HL-60 (cell line): ENCODE measurements at regions not wholly inside any gene's neighbourhood (a gene's known extent, or its start where the extent isn't known, plus 50 kb on each side); places are given as distances from the start of the nearest gene placed in this dataset.

Source experiments
- DNase-seq, 2 experiments: peaks; one replicate each; pipeline ENCODE4 v3.0.0-alpha.2; 2010 to 2020; ENCODE audit warnings: low read depth in 1 of 2, low spot score in 1 of 2
- H3K27ac ChIP-seq: fragments of 250-450 bp; sonication (Bioruptor Pico); replicated peaks from 2 replicates; pipeline ENCODE4 v1.5.1; 2020; ENCODE audit warnings: mild to moderate bottlenecking, moderate library complexity
- H3K27me3 ChIP-seq: fragments of 250-450 bp; sonication (Bioruptor Pico); 2 replicates; pipeline ENCODE4 v1.5.1; 2021; ENCODE audit warnings: mild to moderate bottlenecking, moderate library complexity; ENCODE audit not compliant: insufficient read depth, poor library complexity, severe bottlenecking
- H3K4me3 ChIP-seq: replicated peaks from 2 replicates; pipeline ENCODE4 v1.5.1; 2011; ENCODE audit warnings: mild to moderate bottlenecking, control low read depth, low read length; ENCODE audit not compliant: insufficient read depth
- GABPA ChIP-seq: IDR thresholded peaks from 2 replicates; pipeline ENCODE4 v1.6.1; 2012; ENCODE audit warnings: low read depth
- POLR2AphosphoS5 ChIP-seq: IDR thresholded peaks from 2 replicates; pipeline ENCODE4 v1.6.1; 2012; ENCODE audit warnings: low read depth
- SPI1 ChIP-seq: IDR thresholded peaks from 2 replicates; pipeline ENCODE4 v1.6.1; 2012; ENCODE audit warnings: low read depth, mild to moderate bottlenecking, borderline replicate concordance
- TF ChIP-seq, protein P1 (sequence below): IDR thresholded peaks from one replicate; pipeline ENCODE4 v1.5.1; 2011; ENCODE audit warnings: low read length, control low read depth, inconsistent platforms; ENCODE audit not compliant: insufficient read depth
- TF ChIP-seq, protein P2 (sequence below): IDR thresholded peaks from 2 replicates; pipeline ENCODE4 v1.6.1; 2012; ENCODE audit warnings: low read depth; ENCODE audit not compliant: insufficient replicate concordance

DNA sequence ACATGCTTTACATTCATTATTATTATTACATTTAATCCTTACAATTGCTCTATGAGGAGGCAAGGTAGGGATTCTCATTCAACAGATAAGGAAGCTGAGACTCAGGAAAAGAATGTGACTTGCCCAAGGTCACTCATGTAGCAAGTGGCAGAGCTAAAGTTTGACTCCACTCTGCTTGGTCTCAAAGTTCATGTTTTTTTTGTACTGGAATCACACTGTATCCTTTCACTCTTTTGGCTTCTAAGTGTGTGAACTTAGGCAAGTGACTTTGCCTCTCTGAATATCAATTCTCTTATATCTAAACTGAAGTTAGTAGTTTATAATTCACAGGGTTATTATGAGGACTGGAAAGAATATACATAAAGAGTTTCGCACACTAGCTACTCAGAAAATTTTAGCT, 247.9 kb upstream of the AR start:
- Histone ChIP-seq H3K27ac (no peak overlapping the region), H3K4me3 (no peak overlapping the region), H3K27me3 (no peaks in the 10 kb centered on the region)
- TF ChIP-seq, protein P1, sequence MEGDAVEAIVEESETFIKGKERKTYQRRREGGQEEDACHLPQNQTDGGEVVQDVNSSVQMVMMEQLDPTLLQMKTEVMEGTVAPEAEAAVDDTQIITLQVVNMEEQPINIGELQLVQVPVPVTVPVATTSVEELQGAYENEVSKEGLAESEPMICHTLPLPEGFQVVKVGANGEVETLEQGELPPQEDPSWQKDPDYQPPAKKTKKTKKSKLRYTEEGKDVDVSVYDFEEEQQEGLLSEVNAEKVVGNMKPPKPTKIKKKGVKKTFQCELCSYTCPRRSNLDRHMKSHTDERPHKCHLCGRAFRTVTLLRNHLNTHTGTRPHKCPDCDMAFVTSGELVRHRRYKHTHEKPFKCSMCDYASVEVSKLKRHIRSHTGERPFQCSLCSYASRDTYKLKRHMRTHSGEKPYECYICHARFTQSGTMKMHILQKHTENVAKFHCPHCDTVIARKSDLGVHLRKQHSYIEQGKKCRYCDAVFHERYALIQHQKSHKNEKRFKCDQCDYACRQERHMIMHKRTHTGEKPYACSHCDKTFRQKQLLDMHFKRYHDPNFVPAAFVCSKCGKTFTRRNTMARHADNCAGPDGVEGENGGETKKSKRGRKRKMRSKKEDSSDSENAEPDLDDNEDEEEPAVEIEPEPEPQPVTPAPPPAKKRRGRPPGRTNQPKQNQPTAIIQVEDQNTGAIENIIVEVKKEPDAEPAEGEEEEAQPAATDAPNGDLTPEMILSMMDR, result no peak
- TF ChIP-seq, protein P2, sequence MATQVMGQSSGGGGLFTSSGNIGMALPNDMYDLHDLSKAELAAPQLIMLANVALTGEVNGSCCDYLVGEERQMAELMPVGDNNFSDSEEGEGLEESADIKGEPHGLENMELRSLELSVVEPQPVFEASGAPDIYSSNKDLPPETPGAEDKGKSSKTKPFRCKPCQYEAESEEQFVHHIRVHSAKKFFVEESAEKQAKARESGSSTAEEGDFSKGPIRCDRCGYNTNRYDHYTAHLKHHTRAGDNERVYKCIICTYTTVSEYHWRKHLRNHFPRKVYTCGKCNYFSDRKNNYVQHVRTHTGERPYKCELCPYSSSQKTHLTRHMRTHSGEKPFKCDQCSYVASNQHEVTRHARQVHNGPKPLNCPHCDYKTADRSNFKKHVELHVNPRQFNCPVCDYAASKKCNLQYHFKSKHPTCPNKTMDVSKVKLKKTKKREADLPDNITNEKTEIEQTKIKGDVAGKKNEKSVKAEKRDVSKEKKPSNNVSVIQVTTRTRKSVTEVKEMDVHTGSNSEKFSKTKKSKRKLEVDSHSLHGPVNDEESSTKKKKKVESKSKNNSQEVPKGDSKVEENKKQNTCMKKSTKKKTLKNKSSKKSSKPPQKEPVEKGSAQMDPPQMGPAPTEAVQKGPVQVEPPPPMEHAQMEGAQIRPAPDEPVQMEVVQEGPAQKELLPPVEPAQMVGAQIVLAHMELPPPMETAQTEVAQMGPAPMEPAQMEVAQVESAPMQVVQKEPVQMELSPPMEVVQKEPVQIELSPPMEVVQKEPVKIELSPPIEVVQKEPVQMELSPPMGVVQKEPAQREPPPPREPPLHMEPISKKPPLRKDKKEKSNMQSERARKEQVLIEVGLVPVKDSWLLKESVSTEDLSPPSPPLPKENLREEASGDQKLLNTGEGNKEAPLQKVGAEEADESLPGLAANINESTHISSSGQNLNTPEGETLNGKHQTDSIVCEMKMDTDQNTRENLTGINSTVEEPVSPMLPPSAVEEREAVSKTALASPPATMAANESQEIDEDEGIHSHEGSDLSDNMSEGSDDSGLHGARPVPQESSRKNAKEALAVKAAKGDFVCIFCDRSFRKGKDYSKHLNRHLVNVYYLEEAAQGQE, result no peak
- TF ChIP-seq SPI1, result no peak
- no peak for TF ChIP-seq GABPA
- TF ChIP-seq POLR2AphosphoS5, result no peak
- no peak for DNase-seq

DNA sequence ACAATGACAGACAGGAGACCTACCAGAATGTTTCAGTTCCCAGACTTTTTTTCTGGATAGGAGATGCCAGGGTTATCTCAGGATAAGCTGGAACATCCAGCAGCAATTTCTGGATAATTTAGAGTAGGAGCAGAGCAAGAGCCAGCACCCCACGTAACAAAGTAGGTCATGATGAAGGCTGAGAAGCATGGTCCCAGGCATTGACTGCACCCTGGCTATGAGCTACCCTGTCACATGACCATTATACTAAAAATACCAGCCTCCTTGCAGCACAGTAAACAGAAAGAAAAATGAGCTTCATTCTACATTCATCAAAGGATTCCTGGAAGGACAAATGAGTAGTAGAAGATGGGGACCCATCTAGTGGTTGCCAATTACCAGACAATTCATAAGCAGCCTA, 247.4 kb upstream of the AR start:
- TF ChIP-seq SPI1 (no peak), POLR2AphosphoS5 (no peak), GABPA (no peak)
- TF ChIP-seq, protein P1, result no peak
- TF ChIP-seq, protein P2, result no peak
- DNase-seq, result no peak
- H3K27me3 ChIP-seq, result no peaks in the 10 kb centered on the region
- no peak overlapping the region for H3K4me3 ChIP-seq
- H3K27ac ChIP-seq, result no peak overlapping the region

DNA sequence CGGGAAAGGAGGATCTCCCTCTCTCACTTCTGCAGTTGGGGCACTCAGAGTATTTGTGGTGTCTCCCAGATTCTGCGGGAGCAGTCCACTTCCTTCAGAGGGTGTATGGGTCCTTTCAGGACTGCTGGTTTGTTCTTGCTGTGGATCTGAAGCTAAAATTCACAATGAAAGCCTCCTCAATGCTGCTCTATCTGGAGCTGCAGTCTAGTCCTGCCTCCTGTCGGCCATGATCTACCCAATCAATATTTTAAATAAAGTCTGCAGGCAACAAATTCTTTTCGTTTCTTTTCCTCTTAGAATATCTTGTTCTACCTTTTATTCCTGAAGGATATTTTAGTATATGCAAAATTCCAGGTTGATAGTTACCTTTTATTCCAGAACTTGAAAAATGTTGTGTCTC, 226.1 kb upstream of the AR start:
- TF ChIP-seq, protein P1, result no peak
- TF ChIP-seq GABPA, result no peak
- TF ChIP-seq, protein P2, result no peak
- TF ChIP-seq POLR2AphosphoS5, result no peak
- no peak for TF ChIP-seq SPI1
- no peak for DNase-seq
- no peaks in the 10 kb centered on the region for H3K27me3 ChIP-seq

More for the DNA sequence above, 226.1 kb upstream of the AR start:
- H3K4me3 ChIP-seq, result no peak overlapping the region
- no peak overlapping the region for H3K27ac ChIP-seq
